ENCODE measurements at regions not wholly inside any gene's neighbourhood (a gene's known extent, or its start where the extent isn't known, plus 50 kb on each side); places are given as distances from the start of the nearest gene placed in this dataset.
"Not testable (repeated sequence)": the region's sequence is repeated elsewhere in the genome, so short reads cannot be mapped to it uniquely, and the experiment has no call there.

DNA sequence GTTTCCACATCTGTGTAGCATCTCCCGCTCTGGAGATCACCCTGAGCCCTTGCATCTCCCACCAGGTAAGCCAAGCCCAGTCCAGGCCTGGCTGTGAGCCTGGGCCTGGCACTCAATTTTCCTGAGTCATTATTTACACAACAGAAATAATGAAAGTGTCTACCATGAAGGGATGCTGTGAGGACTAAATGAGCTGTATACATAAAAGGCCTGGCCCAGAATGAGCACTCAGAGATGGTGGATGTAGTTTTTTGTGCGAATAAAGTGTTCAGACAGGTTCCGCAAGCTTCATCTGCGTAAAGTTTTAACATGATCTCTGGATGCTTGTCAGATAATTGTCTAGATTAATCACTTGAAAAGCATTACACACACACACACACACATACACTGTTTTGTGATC is 50.2 kb upstream of the IGFBPL1 start:
- TF ChIP-seq, protein P1, sequence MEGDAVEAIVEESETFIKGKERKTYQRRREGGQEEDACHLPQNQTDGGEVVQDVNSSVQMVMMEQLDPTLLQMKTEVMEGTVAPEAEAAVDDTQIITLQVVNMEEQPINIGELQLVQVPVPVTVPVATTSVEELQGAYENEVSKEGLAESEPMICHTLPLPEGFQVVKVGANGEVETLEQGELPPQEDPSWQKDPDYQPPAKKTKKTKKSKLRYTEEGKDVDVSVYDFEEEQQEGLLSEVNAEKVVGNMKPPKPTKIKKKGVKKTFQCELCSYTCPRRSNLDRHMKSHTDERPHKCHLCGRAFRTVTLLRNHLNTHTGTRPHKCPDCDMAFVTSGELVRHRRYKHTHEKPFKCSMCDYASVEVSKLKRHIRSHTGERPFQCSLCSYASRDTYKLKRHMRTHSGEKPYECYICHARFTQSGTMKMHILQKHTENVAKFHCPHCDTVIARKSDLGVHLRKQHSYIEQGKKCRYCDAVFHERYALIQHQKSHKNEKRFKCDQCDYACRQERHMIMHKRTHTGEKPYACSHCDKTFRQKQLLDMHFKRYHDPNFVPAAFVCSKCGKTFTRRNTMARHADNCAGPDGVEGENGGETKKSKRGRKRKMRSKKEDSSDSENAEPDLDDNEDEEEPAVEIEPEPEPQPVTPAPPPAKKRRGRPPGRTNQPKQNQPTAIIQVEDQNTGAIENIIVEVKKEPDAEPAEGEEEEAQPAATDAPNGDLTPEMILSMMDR (IDR thresholded peaks at IDR 0.05; ENCODE audit: poor library complexity), result not testable (repeated sequence)
- not testable (repeated sequence) for TF ChIP-seq EZH2phosphoT487 (IDR thresholded peaks at IDR 0.05; ENCODE audit: low read depth, severe bottlenecking, unreplicated experiment); EZH2 (IDR thresholded peaks at IDR 0.05; ENCODE audit: borderline replicate concordance)

Measured in hepatocyte (in vitro differentiated cells).